Esophagus muscularis mucosa (tissue), 4 donors: ENCODE measurements at regions not wholly inside any gene's neighbourhood (a gene's known extent, or its start where the extent isn't known, plus 50 kb on each side); places are given as distances from the start of the nearest gene placed in this dataset.

Source experiments
- DNase-seq: peaks from one replicate; pipeline ENCODE4 v3.0.0-alpha.2; 2017; ENCODE audit errors: extremely low spot score
- H3K27ac ChIP-seq, 4 donors: fragments of 200-600 bp; sonication (generic); replicated peaks in 1 of 4; 1 replicate in 3 of 4; 2 replicates in 1 of 4; pipeline ENCODE4 v1.5.1; 2016 to 2019; ENCODE audit warnings: mild to moderate bottlenecking in 1 of 4
- H3K27me3 ChIP-seq, 4 donors: fragments of 200-600 bp; sonication (generic); one replicate each; pipeline versions ENCODE4 v1.5.1 to v1.6.0; 2016 to 2019
- H3K36me3 ChIP-seq, 4 donors: fragments of 200-600 bp; sonication (generic); one replicate each; pipeline ENCODE4 v1.5.1; 2016 to 2019
- H3K4me1 ChIP-seq, 4 donors: fragments of 200-600 bp; sonication (generic); one replicate each; pipeline ENCODE4 v1.5.1; 2016 to 2019
- H3K4me3 ChIP-seq, 4 donors: fragments of 200-600 bp; sonication (generic); 1 replicate in 2 of 4; 2 replicates in 2 of 4; pipeline ENCODE4 v1.5.1; 2016 to 2019; ENCODE audit warnings: mild to moderate bottlenecking in 4 of 4, moderate library complexity in 1 of 4
- H3K9me3 ChIP-seq, 4 donors: fragments of 200-600 bp; sonication (generic); 1 replicate in 3 of 4; 2 replicates in 1 of 4; pipeline ENCODE4 v1.5.1; 2016 to 2019
- EP300 ChIP-seq: sonication (generic); formaldehyde crosslinking; IDR thresholded peaks from one replicate; pipeline ENCODE4 v1.6.1; 2017; ENCODE audit warnings: antibody characterized with exemption
- POLR2A ChIP-seq: fragments of 450-650 bp; IDR thresholded peaks from one replicate; pipeline ENCODE4 v1.6.1; 2017; ENCODE audit warnings: antibody characterized with exemption, moderate library complexity, mild to moderate bottlenecking, low read depth
- POLR2AphosphoS5 ChIP-seq, 2 donors: sonication (generic); formaldehyde crosslinking; IDR thresholded peaks; one replicate each; pipeline ENCODE4 v1.6.1; 2017; ENCODE audit warnings: antibody characterized with exemption in 2 of 2
- WGBS: methylation state at CpG from one replicate; pipeline ENCODE4 v1.1.5; 2018; 5-methylcytosine and 5-hydroxymethylcytosine counted together
- intact Hi-C: fragments of 100-400 bp; cut with DNase I; formaldehyde crosslinking; loops from one replicate; pipeline ENCODE4 v1.15.1; 2023
- TF ChIP-seq, protein P1 (sequence below), 3 experiments: fragments of 200-600 bp in 2 of 3; fragments of 450-650 bp in 1 of 3; sonication (generic) in 2 of 3; IDR thresholded peaks; one replicate each; pipeline ENCODE4 v1.5.1; 2017 to 2019; ENCODE audit warnings: antibody characterized with exemption in 3 of 3, mild to moderate bottlenecking in 2 of 3, moderate library complexity in 1 of 3

DNA sequence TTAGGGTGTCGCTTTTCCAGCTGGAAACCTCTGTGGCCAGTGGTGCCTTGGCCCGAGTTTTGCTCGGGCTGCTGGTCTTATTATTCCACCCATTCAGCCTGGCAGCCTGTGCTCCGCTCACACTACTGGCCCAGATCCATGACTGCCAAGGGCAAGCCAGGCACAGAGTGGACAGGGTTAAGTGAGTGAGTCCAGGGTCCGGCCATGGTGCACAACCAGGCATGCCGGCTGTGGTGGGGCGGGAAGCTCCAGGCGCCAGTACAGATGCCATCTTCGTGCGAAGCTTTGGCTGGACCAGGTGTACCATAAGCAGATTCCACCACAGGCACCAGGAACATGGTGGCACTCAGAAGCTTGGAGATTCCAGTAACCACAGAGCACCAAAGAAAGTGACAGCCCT lies 580.2 kb upstream of the FAM174A start:
- H3K9me3 ChIP-seq, result no peaks in the 10 kb centered on the region
- H3K27ac ChIP-seq, result no peak overlapping the region
- intact Hi-C loops, result no loop called here
- no peak for DNase-seq
- H3K4me3 ChIP-seq, result no peak overlapping the region
- TF ChIP-seq POLR2A (no peak), EP300 (no peak), POLR2AphosphoS5 (IDR thresholded peaks at IDR 0.05) (no peak)
- TF ChIP-seq, protein P1, sequence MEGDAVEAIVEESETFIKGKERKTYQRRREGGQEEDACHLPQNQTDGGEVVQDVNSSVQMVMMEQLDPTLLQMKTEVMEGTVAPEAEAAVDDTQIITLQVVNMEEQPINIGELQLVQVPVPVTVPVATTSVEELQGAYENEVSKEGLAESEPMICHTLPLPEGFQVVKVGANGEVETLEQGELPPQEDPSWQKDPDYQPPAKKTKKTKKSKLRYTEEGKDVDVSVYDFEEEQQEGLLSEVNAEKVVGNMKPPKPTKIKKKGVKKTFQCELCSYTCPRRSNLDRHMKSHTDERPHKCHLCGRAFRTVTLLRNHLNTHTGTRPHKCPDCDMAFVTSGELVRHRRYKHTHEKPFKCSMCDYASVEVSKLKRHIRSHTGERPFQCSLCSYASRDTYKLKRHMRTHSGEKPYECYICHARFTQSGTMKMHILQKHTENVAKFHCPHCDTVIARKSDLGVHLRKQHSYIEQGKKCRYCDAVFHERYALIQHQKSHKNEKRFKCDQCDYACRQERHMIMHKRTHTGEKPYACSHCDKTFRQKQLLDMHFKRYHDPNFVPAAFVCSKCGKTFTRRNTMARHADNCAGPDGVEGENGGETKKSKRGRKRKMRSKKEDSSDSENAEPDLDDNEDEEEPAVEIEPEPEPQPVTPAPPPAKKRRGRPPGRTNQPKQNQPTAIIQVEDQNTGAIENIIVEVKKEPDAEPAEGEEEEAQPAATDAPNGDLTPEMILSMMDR (IDR thresholded peaks at IDR 0.05), result no peak
- H3K36me3 ChIP-seq, result no peaks in the 10 kb centered on the region
- H3K27me3 ChIP-seq, result no peaks in the 10 kb centered on the region
- 93% methylated on average over 9 of the region's 10 CpGs for WGBS
- H3K4me1 ChIP-seq, result no peaks in the 10 kb centered on the region

DNA sequence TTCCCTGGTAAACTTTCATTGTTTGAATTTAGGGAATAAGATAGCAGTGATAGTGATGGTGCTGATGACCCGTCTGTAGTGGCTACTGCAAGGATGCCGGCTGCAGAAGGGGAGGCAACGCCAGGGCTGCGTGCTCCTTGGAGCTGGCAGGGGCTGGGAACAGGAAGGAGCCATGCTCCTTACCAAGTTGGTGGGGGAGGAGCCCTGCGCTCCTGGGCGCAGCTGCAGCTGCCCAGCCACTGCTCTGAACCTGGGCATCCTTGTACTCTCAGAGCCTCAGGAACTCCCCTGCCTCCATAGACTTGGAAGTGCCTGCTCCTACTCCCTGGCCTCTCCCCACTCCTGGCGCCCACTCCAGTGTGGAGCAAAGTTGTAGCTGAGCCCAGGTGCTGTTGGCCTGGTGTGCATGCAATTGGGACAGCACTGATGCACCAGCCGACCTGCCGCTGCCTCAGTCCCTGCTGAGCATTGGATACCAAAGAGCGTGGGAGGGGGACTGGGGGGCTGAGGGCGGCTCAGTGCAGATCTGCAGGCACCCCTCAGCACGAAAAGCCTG lies 585.1 kb upstream of the FAM174A start:
- DNase-seq, result no peak
- 89% methylated on average over 10 of the region's 12 CpGs for WGBS
- Histone ChIP-seq H3K9me3 (no peaks in the 10 kb centered on the region), H3K36me3 (no peaks in the 10 kb centered on the region), H3K4me3 (no peak overlapping the region), H3K27me3 (no peaks in the 10 kb centered on the region), H3K27ac (no peak overlapping the region), H3K4me1 (no peaks in the 10 kb centered on the region)
- intact Hi-C loops, result no loop called here
- no peak for TF ChIP-seq EP300

DNA sequence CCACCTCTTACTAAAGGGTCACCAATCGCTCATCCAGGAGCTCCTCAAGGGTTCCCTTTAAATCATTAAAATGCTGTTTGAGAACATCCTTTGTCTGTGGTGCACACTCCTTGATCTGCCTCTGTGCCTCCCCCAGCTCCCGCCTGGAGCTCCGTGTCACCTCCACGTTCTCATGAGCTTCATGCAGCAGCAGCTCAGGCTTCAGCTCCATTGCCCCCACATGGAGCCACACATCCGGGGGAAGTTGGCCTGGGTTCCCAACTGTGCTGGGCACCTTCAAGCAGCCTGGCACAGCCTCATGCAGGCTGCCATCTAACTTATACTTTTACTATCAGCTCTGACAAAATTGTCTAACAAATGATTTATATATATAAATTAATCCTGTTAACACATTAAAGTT lies 585.8 kb upstream of the FAM174A start:
- TF ChIP-seq, protein P1 (IDR thresholded peaks at IDR 0.05), result no peak
- TF ChIP-seq POLR2A, result no peak
- Histone ChIP-seq H3K36me3 (no peaks in the 10 kb centered on the region), H3K9me3 (no peaks in the 10 kb centered on the region), H3K4me3 (no peak overlapping the region), H3K4me1 (no peaks in the 10 kb centered on the region), H3K27me3 (no peaks in the 10 kb centered on the region), H3K27ac (no peak overlapping the region)
- 91% methylated on average over 5 of the region's 5 CpGs for WGBS
- no peak for DNase-seq
- intact Hi-C loops, result no loop called here

DNA sequence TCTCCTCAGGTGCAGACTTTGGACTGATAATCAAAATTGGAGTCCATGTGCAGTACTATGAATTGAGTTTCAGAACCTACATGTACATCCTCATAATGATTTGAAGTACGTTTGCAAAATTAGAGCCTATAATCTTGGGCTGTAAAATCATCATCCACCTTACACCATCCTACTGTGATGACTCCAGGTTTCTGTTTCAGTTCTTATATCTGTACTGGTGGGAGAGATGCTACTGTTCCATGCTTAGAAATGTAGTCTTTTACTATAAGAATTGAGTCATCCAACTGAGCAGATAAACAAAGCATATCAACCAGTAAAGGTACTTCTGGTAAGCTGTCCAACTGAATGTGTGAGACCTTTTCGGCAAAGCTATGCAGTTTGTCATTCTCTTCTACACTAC lies 586.3 kb upstream of the FAM174A start:
- no peaks in the 10 kb centered on the region for H3K9me3 ChIP-seq
- H3K27ac ChIP-seq, result no peak overlapping the region
- DNase-seq, result no peak
- 76% methylated on average over 2 of the region's 2 CpGs for WGBS
- no peak for TF ChIP-seq POLR2A
- no peak for TF ChIP-seq EP300
- TF ChIP-seq, protein P1 (IDR thresholded peaks at IDR 0.05), result no peak
- TF ChIP-seq POLR2AphosphoS5 (IDR thresholded peaks at IDR 0.05), result no peak
- no peaks in the 10 kb centered on the region for H3K4me1 ChIP-seq
- H3K36me3 ChIP-seq, result no peaks in the 10 kb centered on the region
- H3K4me3 ChIP-seq, result no peak overlapping the region
- H3K27me3 ChIP-seq, result no peaks in the 10 kb centered on the region
- intact Hi-C loops, result no loop called here

DNA sequence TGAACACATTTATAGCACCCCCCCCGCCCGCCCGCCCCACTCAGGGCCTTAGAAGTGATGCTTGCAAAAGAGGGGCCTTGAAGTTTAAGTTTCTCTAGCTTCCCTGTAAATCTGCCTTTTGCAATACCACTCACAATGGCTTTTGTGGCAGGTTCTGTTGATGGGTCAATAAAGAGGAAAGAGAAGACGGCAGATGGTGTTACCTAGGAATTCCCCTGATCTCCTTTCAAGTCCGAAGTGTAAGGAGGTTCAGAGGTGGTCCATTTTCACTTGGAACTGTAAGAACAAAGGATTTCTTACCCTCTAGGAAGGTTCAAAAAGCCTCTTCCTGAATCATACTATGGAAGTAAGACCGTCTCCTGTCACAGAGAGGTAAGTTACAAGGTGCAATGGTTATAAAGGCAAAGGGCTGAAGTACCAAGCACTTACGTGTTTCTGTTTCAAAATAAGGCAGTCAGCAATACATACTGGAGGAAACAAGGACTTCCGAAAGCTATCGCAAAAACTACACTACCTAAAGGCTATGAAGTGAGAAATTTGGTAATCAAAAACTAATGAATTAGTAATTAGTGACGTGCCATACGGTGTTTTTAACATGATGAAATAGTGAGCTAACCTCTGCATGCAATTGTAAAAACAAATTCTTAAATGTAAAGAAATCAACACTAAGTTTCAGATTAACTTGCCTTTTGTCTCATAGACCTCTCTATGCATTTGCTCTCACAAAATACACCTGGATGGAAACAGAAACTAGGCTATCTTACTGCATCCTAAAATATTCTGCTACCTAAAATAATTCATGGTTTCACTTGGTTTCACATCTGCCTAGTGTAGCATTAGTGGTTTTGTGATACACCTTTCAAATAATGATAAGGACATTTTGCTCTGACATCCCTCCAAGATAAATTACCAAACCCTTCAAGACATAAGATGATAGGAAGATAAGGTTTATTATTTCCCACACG lies 589.4 kb upstream of the FAM174A start:
- Histone ChIP-seq H3K36me3 (no peaks in the 10 kb centered on the region), H3K27ac (no peak overlapping the region), H3K27me3 (no peaks in the 10 kb centered on the region), H3K4me3 (no peak overlapping the region), H3K9me3 (no peaks in the 10 kb centered on the region), H3K4me1 (no peaks in the 10 kb centered on the region)
- TF ChIP-seq POLR2A, result no peak
- TF ChIP-seq EP300, result no peak
- no peak for TF ChIP-seq POLR2AphosphoS5 (IDR thresholded peaks at IDR 0.05)
- TF ChIP-seq, protein P1 (IDR thresholded peaks at IDR 0.05), result no peak
- intact Hi-C loops, result no loop called here
- WGBS, result 85% methylated on average over 12 of the region's 12 CpGs
- no peak for DNase-seq
